ENCODE measurements at regions not wholly inside any gene's neighbourhood (a gene's known extent, or its start where the extent isn't known, plus 50 kb on each side); places are given as distances from the start of the nearest gene placed in this dataset.

- TF ChIP-seq, protein P1, sequence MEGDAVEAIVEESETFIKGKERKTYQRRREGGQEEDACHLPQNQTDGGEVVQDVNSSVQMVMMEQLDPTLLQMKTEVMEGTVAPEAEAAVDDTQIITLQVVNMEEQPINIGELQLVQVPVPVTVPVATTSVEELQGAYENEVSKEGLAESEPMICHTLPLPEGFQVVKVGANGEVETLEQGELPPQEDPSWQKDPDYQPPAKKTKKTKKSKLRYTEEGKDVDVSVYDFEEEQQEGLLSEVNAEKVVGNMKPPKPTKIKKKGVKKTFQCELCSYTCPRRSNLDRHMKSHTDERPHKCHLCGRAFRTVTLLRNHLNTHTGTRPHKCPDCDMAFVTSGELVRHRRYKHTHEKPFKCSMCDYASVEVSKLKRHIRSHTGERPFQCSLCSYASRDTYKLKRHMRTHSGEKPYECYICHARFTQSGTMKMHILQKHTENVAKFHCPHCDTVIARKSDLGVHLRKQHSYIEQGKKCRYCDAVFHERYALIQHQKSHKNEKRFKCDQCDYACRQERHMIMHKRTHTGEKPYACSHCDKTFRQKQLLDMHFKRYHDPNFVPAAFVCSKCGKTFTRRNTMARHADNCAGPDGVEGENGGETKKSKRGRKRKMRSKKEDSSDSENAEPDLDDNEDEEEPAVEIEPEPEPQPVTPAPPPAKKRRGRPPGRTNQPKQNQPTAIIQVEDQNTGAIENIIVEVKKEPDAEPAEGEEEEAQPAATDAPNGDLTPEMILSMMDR (IDR thresholded peaks at IDR 0.05; ENCODE audit: low read depth, low read length), result no peak
- no peak for TF ChIP-seq EZH2phosphoT487 (IDR thresholded peaks at IDR 0.05; ENCODE audit: low read depth)
Measured at GRCh38 chr12:60211244-60211643, 615.4 kb downstream of the SLC16A7 start.

Data from OCI-LY3 (cell line).